NCI-H2029 treated with DMSO at 0.1 percent for 48 hours (cell line): ENCODE measurements at regions not wholly inside any gene's neighbourhood (a gene's known extent, or its start where the extent isn't known, plus 50 kb on each side); places are given as distances from the start of the nearest gene placed in this dataset.
"Not testable (repeated sequence)": the region's sequence is repeated elsewhere in the genome, so short reads cannot be mapped to it uniquely, and the experiment has no call there.

Experiments
- DNase-seq: peaks from one replicate; lab custom pipeline; 2025; lab: John Stamatoyannopoulos, UW

- no peak for DNase-seq
Observed at GRCh38 chr10:64733980-64734379, 1212.8 kb downstream of the REEP3 start.

GRCh38 chr10:64738462-64738861 lies 1217.3 kb downstream of the REEP3 start:
- no peak for DNase-seq

- DNase-seq = no peak
Observed at GRCh38 chr10:64745565-64745964, 1224.4 kb downstream of the REEP3 start.

- no peak for DNase-seq
Observed at GRCh38 chr10:64750672-64751071, 1229.5 kb downstream of the REEP3 start.

GRCh38 chr10:64753516-64753915 lies 1232.3 kb downstream of the REEP3 start:
- no peak for DNase-seq

GRCh38 chr10:64760371-64760770 lies 1239.2 kb downstream of the REEP3 start:
- DNase-seq = no peak

- no peak for DNase-seq
Observed at GRCh38 chr10:64762861-64763260, 1241.7 kb downstream of the REEP3 start.

GRCh38 chr10:64765498-64765897 lies 1244.3 kb downstream of the REEP3 start:
- no peak for DNase-seq

- DNase-seq = no peak
Observed at GRCh38 chr10:64771253-64772050, 1250.3 kb downstream of the REEP3 start.

GRCh38 chr10:64773357-64773756 lies 1252.2 kb downstream of the REEP3 start:
- DNase-seq = no peak

- DNase-seq = not testable (repeated sequence)
Observed at GRCh38 chr10:64784451-64784850, 1263.2 kb downstream of the REEP3 start.

- no peak for DNase-seq
Observed at GRCh38 chr10:64785816-64786215, 1264.6 kb downstream of the REEP3 start.

GRCh38 chr10:64786989-64787388 lies 1265.8 kb downstream of the REEP3 start:
- no peak for DNase-seq

GRCh38 chr10:64795847-64796246 lies 1274.6 kb downstream of the REEP3 start:
- DNase-seq = no peak

- DNase-seq = no peak
Observed at GRCh38 chr10:64798297-64798696, 1277.1 kb downstream of the REEP3 start.

- not testable (repeated sequence) for DNase-seq
Observed at GRCh38 chr10:64808233-64808632, 1287.0 kb downstream of the REEP3 start.

GRCh38 chr10:64810046-64810445 lies 1288.8 kb downstream of the REEP3 start:
- DNase-seq = not testable (repeated sequence)

- DNase-seq = no peak
Observed at GRCh38 chr10:64813391-64813790, 1292.2 kb downstream of the REEP3 start.

GRCh38 chr10:64814201-64814600 lies 1293.0 kb downstream of the REEP3 start:
- no peak for DNase-seq

GRCh38 chr10:64829888-64830412 lies 1308.7 kb downstream of the REEP3 start:
- DNase-seq = no peak

- no peak for DNase-seq
Observed at GRCh38 chr10:64830869-64831268, 1309.7 kb downstream of the REEP3 start.

- DNase-seq = no peak
Observed at GRCh38 chr10:64840341-64840740, 1319.1 kb downstream of the REEP3 start.

- DNase-seq = no peak
Observed at GRCh38 chr10:64846700-64847099, 1325.5 kb downstream of the REEP3 start.

- DNase-seq = no peak
Observed at GRCh38 chr10:64855941-64856340, 1334.7 kb downstream of the REEP3 start.
